Neural progenitor cell (in vitro differentiated cells): ENCODE measurements at regions not wholly inside any gene's neighbourhood (a gene's known extent, or its start where the extent isn't known, plus 50 kb on each side); places are given as distances from the start of the nearest gene placed in this dataset.

Experiments
- DNase-seq: peaks from one replicate; pipeline ENCODE4 v3.0.0-alpha.2; 2016; ENCODE audit warnings: low spot score
- H2AFZ ChIP-seq: fragments of 200-600 bp; sonication (generic); replicated peaks from 2 replicates; pipeline ENCODE4 v1.6.1; 2016; ENCODE audit warnings: antibody characterized with exemption
- H3F3A ChIP-seq: fragments of 200-600 bp; sonication (generic); 2 replicates; pipeline ENCODE4 v1.6.1; 2016; ENCODE audit warnings: antibody characterized with exemption, low read depth
- H3K27ac ChIP-seq: fragments of 200-600 bp; sonication (generic); 2 replicates; pipeline ENCODE4 v1.5.1; 2016; ENCODE audit warnings: mild to moderate bottlenecking
- H3K27me3 ChIP-seq: fragments of 200-600 bp; sonication (generic); 2 replicates; pipeline ENCODE4 v1.6.1; 2016; ENCODE audit warnings: mild to moderate bottlenecking, moderate library complexity
- H3K36me3 ChIP-seq: fragments of 200-600 bp; sonication (generic); 2 replicates; pipeline ENCODE4 v1.5.1; 2016
- H3K4me1 ChIP-seq: fragments of 200-600 bp; sonication (generic); 2 replicates; pipeline ENCODE4 v1.6.1; 2016; ENCODE audit warnings: mixed run types
- H3K4me2 ChIP-seq: fragments of 200-600 bp; sonication (generic); 2 replicates; pipeline ENCODE4 v1.6.1; 2016
- H3K4me3 ChIP-seq: fragments of 200-600 bp; sonication (generic); 2 replicates; pipeline ENCODE4 v1.5.1; 2016
- H3K79me2 ChIP-seq: fragments of 200-600 bp; sonication (generic); 2 replicates; pipeline ENCODE4 v1.6.1; 2016; ENCODE audit warnings: low read depth
- H3K9ac ChIP-seq: fragments of 200-600 bp; sonication (generic); 2 replicates; pipeline ENCODE4 v1.6.1; 2016
- H3K9me3 ChIP-seq: fragments of 200-600 bp; sonication (generic); 2 replicates; pipeline ENCODE4 v1.5.1; 2016; ENCODE audit warnings: low read depth
- H4K20me1 ChIP-seq: fragments of 200-600 bp; sonication (generic); 2 replicates; pipeline ENCODE4 v1.6.1; 2016; ENCODE audit warnings: low read depth
- H3K27ac Mint-ChIP-seq: 3 replicates; pipeline ENCODE4 v1.8.0; 2021; ENCODE audit warnings: mixed read lengths
- H3K27me3 Mint-ChIP-seq: 2 replicates; pipeline ENCODE4 v1.8.0; 2022; ENCODE audit warnings: low read depth, mild to moderate bottlenecking, inconsistent platforms, moderate library complexity, mixed read lengths; ENCODE audit not compliant: insufficient read depth
- H3K36me3 Mint-ChIP-seq: 3 replicates; pipeline ENCODE4 v1.8.0; 2021; ENCODE audit warnings: mixed read lengths
- H3K4me1 Mint-ChIP-seq: 3 replicates; pipeline ENCODE4 v1.8.0; 2021; ENCODE audit warnings: mixed read lengths
- H3K4me3 Mint-ChIP-seq: 3 replicates; pipeline ENCODE4 v1.8.0; 2021; ENCODE audit warnings: mild to moderate bottlenecking, moderate library complexity, mixed read lengths
- H3K9me3 Mint-ChIP-seq: 3 replicates; pipeline ENCODE4 v1.8.0; 2020; ENCODE audit warnings: mixed read lengths
- CTCF ChIP-seq: fragments of 200-600 bp; sonication (generic); IDR thresholded peaks from 2 replicates; pipeline ENCODE4 v1.5.1; 2017; ENCODE audit warnings: antibody characterized with exemption, mild to moderate bottlenecking
- EZH2 ChIP-seq: fragments of 200-600 bp; sonication (generic); IDR thresholded peaks from 2 replicates; pipeline ENCODE4 v1.6.1; 2017; ENCODE audit warnings: antibody characterized with exemption, mild to moderate bottlenecking, moderate library complexity
- EZH2phosphoT487 ChIP-seq: fragments of 200-600 bp; sonication (generic); IDR thresholded peaks from 2 replicates; pipeline ENCODE4 v1.6.1; 2017; ENCODE audit warnings: antibody characterized with exemption

- H3K4me2 ChIP-seq: peak overlapping the region; percentile 91
- H2AFZ ChIP-seq: peak overlapping the region; percentile 1
- H4K20me1 ChIP-seq: peaks cover 5% of the 10 kb centered on the region
- H3K27ac ChIP-seq: no peak overlapping the region
- no peak overlapping the region for H3K9ac ChIP-seq
- H3K9me3 ChIP-seq: no peaks in the 10 kb centered on the region
- H3K36me3 ChIP-seq: no peaks in the 10 kb centered on the region
- Mint-ChIP-seq H3K27ac (no peak overlapping the region), H3K4me1 (peaks cover 7% of the 10 kb centered on the region), H3K27me3 (peaks cover 28% of the 10 kb centered on the region), H3K4me3 (peak overlapping the region; percentile 84), H3K36me3 (no peaks in the 10 kb centered on the region), H3K9me3 (no peaks in the 10 kb centered on the region)
- H3K4me1 ChIP-seq: peaks cover 6% of the 10 kb centered on the region
- no peaks in the 10 kb centered on the region for H3K79me2 ChIP-seq
- peaks cover 97% of the 10 kb centered on the region for H3K27me3 ChIP-seq
- H3F3A ChIP-seq: peaks cover 10% of the 10 kb centered on the region
- H3K4me3 ChIP-seq: peak overlapping the region; percentile 47
- TF ChIP-seq CTCF (no peak), EZH2 (peak; percentile 33)
- DNase-seq: peak; percentile 42
These were observed 71.0 kb downstream of the FOXD2 start for GRCh38 chr1:47508702-47509431.

- no peak for DNase-seq
- Histone ChIP-seq H3K9ac (no peak overlapping the region), H2AFZ (no peak overlapping the region)
These were observed 72.5 kb downstream of the FOXD2 start for GRCh38 chr1:47510282-47510811.

GRCh38 chr1:47511825-47512224, 74.0 kb downstream of the FOXD2 start:
- TF ChIP-seq EZH2phosphoT487 (no peak), CTCF (no peak), EZH2 (no peak)
- Histone ChIP-seq H3F3A (peaks cover 10% of the 10 kb centered on the region), H3K4me1 (peaks cover 6% of the 10 kb centered on the region), H2AFZ (no peak overlapping the region), H3K79me2 (no peaks in the 10 kb centered on the region), H3K9me3 (no peaks in the 10 kb centered on the region), H3K4me3 (no peak overlapping the region), H3K36me3 (no peaks in the 10 kb centered on the region), H3K9ac (no peak overlapping the region), H4K20me1 (peaks cover 5% of the 10 kb centered on the region), H3K27ac (no peak overlapping the region), H3K27me3 (peaks cover 76% of the 10 kb centered on the region), H3K4me2 (no peak overlapping the region)
- peaks cover 28% of the 10 kb centered on the region for H3K27me3 Mint-ChIP-seq
- no peaks in the 10 kb centered on the region for H3K9me3 Mint-ChIP-seq
- no peak overlapping the region for H3K27ac Mint-ChIP-seq
- peaks cover 7% of the 10 kb centered on the region for H3K4me1 Mint-ChIP-seq
- DNase-seq: no peak
- no peaks in the 10 kb centered on the region for H3K36me3 Mint-ChIP-seq
- H3K4me3 Mint-ChIP-seq: no peak overlapping the region

More at GRCh38 chr1:47510282-47510811, 72.5 kb downstream of the FOXD2 start:
- no peaks in the 10 kb centered on the region for H3K9me3 Mint-ChIP-seq
- Histone ChIP-seq H3K27ac (no peak overlapping the region), H3K36me3 (no peaks in the 10 kb centered on the region), H3F3A (peaks cover 10% of the 10 kb centered on the region), H3K4me3 (no peak overlapping the region), H3K4me2 (no peak overlapping the region), H3K9me3 (no peaks in the 10 kb centered on the region), H3K4me1 (peaks cover 6% of the 10 kb centered on the region), H3K79me2 (no peaks in the 10 kb centered on the region), H3K27me3 (peaks cover 87% of the 10 kb centered on the region), H4K20me1 (peaks cover 5% of the 10 kb centered on the region)
- H3K4me1 Mint-ChIP-seq: peaks cover 7% of the 10 kb centered on the region
- peaks cover 29% of the 10 kb centered on the region for H3K27me3 Mint-ChIP-seq
- no peak overlapping the region for H3K4me3 Mint-ChIP-seq
- H3K27ac Mint-ChIP-seq: no peak overlapping the region
- no peaks in the 10 kb centered on the region for H3K36me3 Mint-ChIP-seq
- TF ChIP-seq CTCF (no peak), EZH2 (no peak), EZH2phosphoT487 (no peak)
